GM12892 (cell line): ENCODE measurements at regions not wholly inside any gene's neighbourhood (a gene's known extent, or its start where the extent isn't known, plus 50 kb on each side); places are given as distances from the start of the nearest gene placed in this dataset.

Source experiments
- POLR2A ChIP-seq: IDR thresholded peaks from 2 replicates; pipeline ENCODE4 v1.6.1; 2011; ENCODE audit warnings: low read depth, low read length, control low read depth
- TAF1 ChIP-seq: IDR thresholded peaks from 2 replicates; pipeline ENCODE4 v1.6.1; 2011; ENCODE audit warnings: low read depth, mild to moderate bottlenecking, control low read depth, low read length, borderline replicate concordance

DNA sequence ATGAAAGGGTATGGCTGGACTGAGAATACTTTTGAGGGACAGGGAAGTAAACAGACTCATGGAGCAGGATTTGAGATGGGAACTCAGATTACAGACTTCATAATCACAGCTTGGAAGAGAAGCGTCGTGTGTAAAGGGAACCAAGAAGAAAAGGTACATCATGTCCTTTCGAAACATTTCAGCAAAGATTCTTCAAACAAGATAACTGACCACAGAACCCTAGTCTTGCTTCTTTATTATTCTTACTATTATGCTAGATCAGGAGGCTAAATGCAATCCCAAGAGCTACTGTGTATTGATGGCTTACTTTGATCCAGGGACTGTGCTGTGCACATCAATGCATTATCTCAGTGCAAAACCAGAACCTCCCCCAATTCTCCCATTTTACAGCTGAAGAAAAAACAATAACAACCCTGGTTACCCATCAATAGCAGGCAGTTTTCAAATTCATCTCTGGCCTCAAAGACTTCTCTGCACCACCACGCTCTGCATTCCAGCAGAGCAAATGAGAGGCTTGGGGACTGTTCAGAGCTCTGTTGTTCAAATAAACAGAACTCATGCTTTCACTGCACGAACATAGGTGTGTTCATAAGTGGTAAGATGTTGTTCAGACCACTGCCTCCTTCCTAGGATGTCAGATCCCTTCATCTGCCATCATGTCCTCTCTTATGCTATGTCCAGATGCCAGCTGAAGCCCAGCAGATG, 104.8 kb upstream of the NAV2 start:
- TF ChIP-seq POLR2A (no peak), TAF1 (no peak)
